Right ventricle myocardium inferior (tissue), 1 donor: ENCODE measurements at regions not wholly inside any gene's neighbourhood (a gene's known extent, or its start where the extent isn't known, plus 50 kb on each side); places are given as distances from the start of the nearest gene placed in this dataset.

Source experiments
- ATAC-seq: fragments of 200-7000 bp; cut with Tn5 transposase; one replicate; pipeline ENCODE4 v1.9.1; 2020; ENCODE audit warnings: mild to moderate bottlenecking, moderate library complexity
- DNase-seq: peaks from one replicate; pipeline ENCODE4 v3.0.0; 2021; ENCODE audit errors: missing footprints
- intact Hi-C: fragments of 100-400 bp; cut with DNase I; formaldehyde crosslinking; loops from one replicate; pipeline ENCODE4 v1.11.0; 2022
- donor health status: DM: no; HTN: yes; CAD: no; lungs with severe emphysema.

- DNase-seq (no peak), ATAC-seq (no peak)
- intact Hi-C loops, result no loop called here
Observed at GRCh38 chr5:152907488-152908245, 502.6 kb upstream of the NMUR2 start.

GRCh38 chr5:152912924-152913323, 507.8 kb upstream of the NMUR2 start:
- DNase-seq, result no peak
- no peak for ATAC-seq
- intact Hi-C loops, result no loop called here

- DNase-seq (no peak), ATAC-seq (no peak)
- intact Hi-C loops, result no loop called here
Observed at GRCh38 chr5:152932621-152933020, 527.5 kb upstream of the NMUR2 start.

- DNase-seq (no peak), ATAC-seq (no peak)
- intact Hi-C loops, result no loop called here
Observed at GRCh38 chr5:152933056-152933455, 528.0 kb upstream of the NMUR2 start.

- intact Hi-C loops, result no loop called here
- ATAC-seq, result no peak
- DNase-seq, result no peak
Observed at GRCh38 chr5:152938630-152939029, 533.6 kb upstream of the NMUR2 start.

- no peak for DNase-seq
Observed at GRCh38 chr5:152942633-152943336, 537.7 kb upstream of the NMUR2 start.

GRCh38 chr5:152953788-152954483, 536.5 kb upstream of the GRIA1 start:
- intact Hi-C loops, result no loop called here
- DNase-seq (no peak), ATAC-seq (no peak)

More at GRCh38 chr5:152942633-152943336, 537.7 kb upstream of the NMUR2 start:
- no peak for ATAC-seq
- intact Hi-C loops, result no loop called here

- ATAC-seq (no peak), DNase-seq (no peak)
- intact Hi-C loops, result no loop called here
Observed at GRCh38 chr5:152956943-152957613, 533.4 kb upstream of the GRIA1 start.

GRCh38 chr5:152978141-152978835, 512.2 kb upstream of the GRIA1 start:
- no peak for DNase-seq
- intact Hi-C loops, result no loop called here
- ATAC-seq, result no peak

- ATAC-seq, result no peak
- intact Hi-C loops, result no loop called here
- no peak for DNase-seq
Observed at GRCh38 chr5:152987131-152987530, 503.3 kb upstream of the GRIA1 start.

GRCh38 chr5:152990217-152990616, 500.3 kb upstream of the GRIA1 start:
- ATAC-seq (no peak), DNase-seq (no peak)
- intact Hi-C loops, result no loop called here

- ATAC-seq, result no peak
- intact Hi-C loops, result no loop called here
Observed at GRCh38 chr5:152990649-152991048, 499.8 kb upstream of the GRIA1 start.

GRCh38 chr5:152994033-152994680, 496.3 kb upstream of the GRIA1 start:
- intact Hi-C loops, result no loop called here
- ATAC-seq (no peak), DNase-seq (no peak)

More at GRCh38 chr5:152990649-152991048, 499.8 kb upstream of the GRIA1 start:
- DNase-seq, result no peak

- intact Hi-C loops, result no loop called here
Observed at GRCh38 chr5:152995214-152995725, 495.2 kb upstream of the GRIA1 start.

GRCh38 chr5:153005711-153006110, 484.8 kb upstream of the GRIA1 start:
- intact Hi-C loops, result no loop called here
- ATAC-seq (no peak), DNase-seq (no peak)

More at GRCh38 chr5:152995214-152995725, 495.2 kb upstream of the GRIA1 start:
- DNase-seq (no peak), ATAC-seq (no peak)

GRCh38 chr5:153006681-153007080, 483.8 kb upstream of the GRIA1 start:
- DNase-seq (no peak), ATAC-seq (no peak)
- intact Hi-C loops, result no loop called here

- DNase-seq (no peak), ATAC-seq (no peak)
- intact Hi-C loops, result no loop called here
Observed at GRCh38 chr5:153014194-153014593, 476.3 kb upstream of the GRIA1 start.

GRCh38 chr5:153018121-153018520, 472.3 kb upstream of the GRIA1 start:
- intact Hi-C loops, result no loop called here
- ATAC-seq, result no peak
- no peak for DNase-seq
